Ascending aorta (tissue), 2 donors: ENCODE measurements at regions not wholly inside any gene's neighbourhood (a gene's known extent, or its start where the extent isn't known, plus 50 kb on each side); places are given as distances from the start of the nearest gene placed in this dataset.
"Not testable (repeated sequence)": the region's sequence is repeated elsewhere in the genome, so short reads cannot be mapped to it uniquely, and the experiment has no call there.

Experiments
- DNase-seq, 2 donors: peaks; one replicate each; pipeline ENCODE4 v3.0.0-alpha.2; 2019; ENCODE audit warnings: low spot score in 2 of 2
- H3K27ac ChIP-seq, 2 donors: fragments of 200-600 bp; sonication (generic); one replicate each; pipeline ENCODE4 v1.5.1; 2016 to 2017; ENCODE audit warnings: mild to moderate bottlenecking in 1 of 2
- H3K27me3 ChIP-seq: fragments of 200-600 bp; sonication (generic); one replicate; pipeline ENCODE4 v1.5.1; 2017
- H3K36me3 ChIP-seq, 2 donors: fragments of 200-600 bp; sonication (generic); one replicate each; pipeline ENCODE4 v1.5.1; 2016
- H3K4me1 ChIP-seq, 2 donors: fragments of 200-600 bp; sonication (generic); one replicate each; pipeline ENCODE4 v1.5.1; 2016 to 2017; ENCODE audit warnings: mild to moderate bottlenecking in 1 of 2
- H3K4me3 ChIP-seq, 2 donors: fragments of 200-600 bp; sonication (generic); one replicate each; pipeline ENCODE4 v1.5.1; 2016 to 2017; ENCODE audit warnings: mild to moderate bottlenecking in 1 of 2
- H3K9me3 ChIP-seq, 2 donors: fragments of 200-600 bp; sonication (generic); one replicate each; pipeline ENCODE4 v1.5.1; 2016
- intact Hi-C: fragments of 100-400 bp; cut with DNase I; formaldehyde crosslinking; loops from one replicate; pipeline ENCODE4 v1.15.1; 2023

GRCh38 chr21:5013455-5014304, 5507.7 kb upstream of the TPTE start:
- H3K36me3 ChIP-seq, intact Hi-C loops, H3K27me3 ChIP-seq, H3K4me1 ChIP-seq, H3K9me3 ChIP-seq, DNase-seq, H3K27ac ChIP-seq, H3K4me3 ChIP-seq: not testable (repeated sequence)

DNA sequence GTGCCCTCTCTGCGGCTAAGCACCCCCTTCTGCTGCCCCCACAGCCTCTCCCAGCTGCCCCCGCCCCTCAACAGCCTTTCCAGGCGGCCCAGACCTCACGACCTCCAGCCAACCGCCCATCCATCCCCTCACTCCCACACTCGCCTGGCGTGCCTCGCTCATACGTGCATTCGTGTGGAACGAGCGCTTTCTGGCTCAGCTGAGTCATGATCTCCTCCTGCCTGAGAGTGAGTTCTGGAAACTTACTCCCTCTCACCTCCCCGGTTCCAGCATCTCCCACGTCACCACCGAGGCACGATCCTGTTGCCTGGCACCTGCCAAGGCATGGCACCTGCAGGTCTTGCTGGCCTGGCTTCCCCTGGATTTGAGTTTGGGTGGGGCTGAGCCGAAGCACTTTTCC, 5506.2 kb upstream of the TPTE start:
- H3K36me3 ChIP-seq, H3K27me3 ChIP-seq, intact Hi-C loops, H3K27ac ChIP-seq, H3K9me3 ChIP-seq, H3K4me3 ChIP-seq, DNase-seq, H3K4me1 ChIP-seq: not testable (repeated sequence)

- H3K27ac ChIP-seq, H3K9me3 ChIP-seq, intact Hi-C loops, H3K36me3 ChIP-seq, H3K27me3 ChIP-seq, H3K4me1 ChIP-seq, H3K4me3 ChIP-seq, DNase-seq: not testable (repeated sequence)
These were observed 5502.3 kb upstream of the TPTE start for GRCh38 chr21:5019120-5019519.

GRCh38 chr21:5021815-5022214, 5499.6 kb upstream of the TPTE start:
- H3K9me3 ChIP-seq, H3K4me3 ChIP-seq, H3K36me3 ChIP-seq, DNase-seq, H3K27me3 ChIP-seq, H3K4me1 ChIP-seq, H3K27ac ChIP-seq, intact Hi-C loops: not testable (repeated sequence)

- H3K4me1 ChIP-seq, DNase-seq, H3K4me3 ChIP-seq, H3K36me3 ChIP-seq, intact Hi-C loops, H3K27ac ChIP-seq, H3K27me3 ChIP-seq, H3K9me3 ChIP-seq: not testable (repeated sequence)
These were observed 5499.1 kb upstream of the TPTE start for GRCh38 chr21:5022254-5022653.

- DNase-seq, H3K4me3 ChIP-seq, H3K27me3 ChIP-seq, intact Hi-C loops, H3K9me3 ChIP-seq, H3K4me1 ChIP-seq, H3K36me3 ChIP-seq, H3K27ac ChIP-seq: not testable (repeated sequence)
These were observed 5498.6 kb upstream of the TPTE start for GRCh38 chr21:5022748-5023147.

GRCh38 chr21:5035147-5035546, 5486.2 kb upstream of the TPTE start:
- DNase-seq, H3K9me3 ChIP-seq, H3K27ac ChIP-seq, intact Hi-C loops, H3K36me3 ChIP-seq, H3K4me3 ChIP-seq, H3K27me3 ChIP-seq, H3K4me1 ChIP-seq: not testable (repeated sequence)

GRCh38 chr21:5035587-5035986, 5485.8 kb upstream of the TPTE start:
- H3K9me3 ChIP-seq, H3K36me3 ChIP-seq, H3K27ac ChIP-seq, H3K4me3 ChIP-seq, H3K27me3 ChIP-seq, H3K4me1 ChIP-seq, intact Hi-C loops, DNase-seq: not testable (repeated sequence)

GRCh38 chr21:5037606-5038331, 5483.6 kb upstream of the TPTE start:
- H3K27me3 ChIP-seq, H3K27ac ChIP-seq, intact Hi-C loops, H3K4me3 ChIP-seq, DNase-seq, H3K36me3 ChIP-seq, H3K9me3 ChIP-seq, H3K4me1 ChIP-seq: not testable (repeated sequence)

GRCh38 chr21:5039926-5040325, 5481.5 kb upstream of the TPTE start:
- H3K9me3 ChIP-seq, H3K36me3 ChIP-seq, intact Hi-C loops, H3K27me3 ChIP-seq, H3K4me3 ChIP-seq, H3K4me1 ChIP-seq, DNase-seq, H3K27ac ChIP-seq: not testable (repeated sequence)

DNA sequence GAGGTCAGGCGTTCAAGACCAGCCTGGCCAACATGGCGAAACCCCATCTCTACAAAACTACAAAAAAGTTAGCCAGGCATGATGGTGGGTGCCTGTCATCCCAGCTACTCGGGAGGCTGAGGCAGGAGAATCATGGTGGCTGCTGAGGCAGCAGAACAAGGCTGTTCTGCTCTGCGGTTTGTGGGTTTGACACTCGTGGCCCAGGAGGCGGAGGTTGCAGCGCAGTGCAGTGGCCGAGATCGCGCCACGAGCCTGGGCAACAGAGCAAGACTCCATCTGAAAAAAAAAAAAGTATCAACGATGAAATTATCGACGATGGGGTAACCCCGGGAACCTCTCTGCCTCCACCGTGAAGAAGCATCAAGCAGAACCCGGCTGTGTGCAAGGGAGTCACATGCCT, 5478.8 kb upstream of the TPTE start:
- H3K9me3 ChIP-seq, H3K4me3 ChIP-seq, H3K27ac ChIP-seq, intact Hi-C loops, H3K27me3 ChIP-seq, DNase-seq, H3K36me3 ChIP-seq, H3K4me1 ChIP-seq: not testable (repeated sequence)

DNA sequence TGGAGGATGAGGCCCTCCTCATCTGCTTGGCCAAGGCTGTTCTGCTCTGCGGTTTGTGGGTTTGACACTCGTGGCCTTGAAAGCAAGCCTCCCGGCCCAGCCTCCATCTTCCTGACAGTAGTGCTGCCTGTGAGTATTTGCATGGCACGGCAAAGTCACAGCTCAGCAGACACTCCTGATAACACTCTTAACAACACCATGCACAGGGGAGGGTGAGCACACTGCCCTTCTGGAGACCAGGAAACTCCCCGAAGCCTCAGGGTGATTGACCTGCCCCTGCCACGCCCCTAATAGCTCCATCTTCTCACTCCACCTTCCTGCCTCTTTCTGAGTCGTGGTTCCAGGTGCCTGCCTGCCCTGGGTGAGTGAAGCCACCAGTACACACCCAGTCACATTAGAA, 5476.6 kb upstream of the TPTE start:
- H3K4me1 ChIP-seq, intact Hi-C loops, H3K9me3 ChIP-seq: not testable (repeated sequence)

DNA sequence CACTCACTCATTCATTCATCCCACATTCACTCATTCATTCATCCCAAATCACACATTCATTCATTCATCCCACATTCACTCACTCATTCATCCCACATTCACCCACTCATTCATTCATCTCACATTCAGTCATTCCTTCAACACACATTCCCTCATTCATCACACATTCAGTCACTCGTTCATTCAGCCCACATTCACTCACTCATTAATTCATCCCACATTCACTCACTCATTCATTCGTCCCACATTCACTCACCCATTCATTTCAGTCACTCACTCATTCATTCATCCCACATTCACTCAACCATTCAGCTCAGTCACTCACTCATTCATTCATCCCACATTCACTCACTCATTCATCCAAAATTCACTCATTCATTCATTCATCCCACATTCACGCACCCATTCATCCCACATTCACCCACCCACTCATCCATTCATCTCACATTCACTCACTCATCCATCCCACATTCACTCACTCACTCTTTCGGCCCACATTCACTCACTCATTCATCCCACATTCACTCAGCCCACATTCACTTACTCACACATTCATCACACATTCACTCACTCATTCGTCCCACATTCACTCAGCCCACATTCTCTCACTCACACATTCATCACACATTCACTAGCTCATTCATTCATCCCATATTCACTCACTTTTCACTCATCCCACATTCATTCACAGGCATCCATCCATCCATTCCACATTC, 5469.9 kb upstream of the TPTE start:
- H3K27me3 ChIP-seq, H3K4me1 ChIP-seq, H3K36me3 ChIP-seq, intact Hi-C loops, H3K9me3 ChIP-seq, DNase-seq, H3K27ac ChIP-seq, H3K4me3 ChIP-seq: not testable (repeated sequence)

More for the DNA sequence above, 5476.6 kb upstream of the TPTE start:
- not testable (repeated sequence) for H3K36me3 ChIP-seq, H3K27me3 ChIP-seq, DNase-seq, H3K27ac ChIP-seq, H3K4me3 ChIP-seq
